Stimulated activated CD8-positive, alpha-beta memory T cell treated with anti-CD3 and anti-CD28 coated beads, Interleukin-15, amount 100 ng/mL, for 4 hours (primary cell): ENCODE measurements at regions not wholly inside any gene's neighbourhood (a gene's known extent, or its start where the extent isn't known, plus 50 kb on each side); places are given as distances from the start of the nearest gene placed in this dataset.

ENCODE experiments used
- DNase-seq, 2 donors: peaks; one replicate each; pipeline ENCODE4 v3.0.0-alpha.2; 2020; ENCODE audit warnings: low read depth in 2 of 2

DNA sequence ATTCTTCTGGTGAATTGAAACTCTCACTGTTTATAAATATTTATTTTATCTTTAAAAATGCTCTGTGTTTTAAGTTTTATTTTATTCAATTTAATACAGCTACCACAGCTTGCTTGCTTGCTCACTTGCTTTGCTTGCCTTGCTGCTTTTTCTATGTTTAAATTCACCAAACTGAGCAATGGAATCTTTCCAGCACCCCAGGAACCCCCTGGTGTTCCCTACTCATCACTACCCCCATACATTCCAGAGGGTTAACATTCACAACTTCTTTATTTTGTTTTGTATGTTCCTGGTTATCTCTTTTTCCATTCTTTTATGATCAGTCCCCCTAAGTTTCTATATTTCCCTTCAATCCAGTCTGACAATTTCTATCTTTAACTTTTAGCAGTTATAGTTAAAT lies 166.5 kb upstream of the COL1A2 start:
- no peak for DNase-seq

DNA sequence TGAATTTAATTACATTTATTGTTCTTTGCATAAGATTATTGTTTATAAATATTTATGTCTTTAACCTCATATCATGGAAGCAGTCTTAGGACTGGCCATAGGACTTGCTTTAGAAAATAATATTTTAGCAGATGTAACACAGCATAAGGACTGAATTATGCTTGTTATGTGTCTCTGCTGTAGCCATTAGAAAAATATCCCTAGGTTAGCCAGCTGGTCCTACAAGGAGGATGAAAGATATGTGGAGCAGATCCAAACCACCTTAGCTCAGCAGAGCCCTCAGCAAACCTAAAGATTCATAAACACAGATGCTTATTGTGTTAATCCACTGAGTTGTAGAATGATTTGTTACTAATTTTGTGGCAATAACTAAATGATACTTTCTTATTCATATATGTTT lies 166.0 kb upstream of the COL1A2 start:
- DNase-seq, result no peak

DNA sequence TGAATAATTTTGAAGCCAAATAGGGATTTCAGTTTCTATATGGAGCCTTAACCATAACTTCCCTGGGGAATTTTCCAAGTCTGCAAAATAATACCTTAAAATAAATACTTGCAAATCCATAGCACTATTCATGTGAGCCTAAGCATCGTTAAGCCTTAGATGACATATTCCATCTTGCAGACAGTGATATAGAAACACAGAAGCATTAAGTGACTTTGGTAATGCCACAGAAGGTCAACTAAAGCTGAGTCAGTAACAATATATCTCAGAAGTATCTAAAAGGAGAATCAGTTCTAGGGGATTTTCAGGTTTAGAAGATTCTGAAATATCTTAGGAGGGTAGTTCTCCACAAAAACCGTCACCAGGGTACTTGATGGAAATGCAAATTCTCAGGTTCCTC lies 163.4 kb upstream of the COL1A2 start:
- no peak for DNase-seq

DNA sequence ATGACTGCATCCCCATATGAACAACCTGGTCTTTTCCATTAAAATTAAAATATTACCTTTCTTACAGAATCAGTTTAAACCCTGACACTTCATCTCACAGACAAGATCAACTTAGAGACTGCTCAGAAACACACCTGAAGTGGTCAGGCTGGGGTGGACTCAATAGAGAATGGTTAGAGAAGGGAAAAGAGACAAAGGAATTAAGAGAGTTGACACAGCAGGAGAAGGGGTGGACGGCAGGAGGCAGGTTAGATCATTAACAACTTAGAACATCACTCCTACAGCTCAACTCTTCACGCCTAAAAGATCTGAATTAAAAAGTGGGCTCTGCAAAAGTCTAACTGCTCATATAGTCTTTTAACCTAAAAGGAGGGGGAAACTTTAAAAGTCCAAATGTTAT lies 157.7 kb upstream of the COL1A2 start:
- DNase-seq, result no peak

DNA sequence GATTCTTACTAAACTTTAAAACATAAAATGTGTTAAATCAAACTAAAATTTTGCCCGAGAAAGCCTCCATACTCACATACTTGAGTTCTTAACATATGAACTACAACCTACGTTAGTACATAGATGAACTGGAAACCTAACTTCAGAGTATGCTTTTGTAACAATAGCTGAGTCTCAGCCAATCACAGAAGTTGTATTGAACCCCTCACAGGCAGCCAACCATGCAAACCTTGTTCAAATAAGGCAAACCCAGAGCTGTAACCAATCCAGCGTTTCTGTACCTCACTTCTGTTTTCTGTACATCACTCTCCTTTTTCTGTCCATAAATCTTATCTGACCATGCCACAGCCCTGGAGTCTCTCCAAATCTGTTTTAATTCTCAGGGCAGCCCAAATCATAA lies 157.3 kb upstream of the COL1A2 start:
- DNase-seq, result no peak

DNA sequence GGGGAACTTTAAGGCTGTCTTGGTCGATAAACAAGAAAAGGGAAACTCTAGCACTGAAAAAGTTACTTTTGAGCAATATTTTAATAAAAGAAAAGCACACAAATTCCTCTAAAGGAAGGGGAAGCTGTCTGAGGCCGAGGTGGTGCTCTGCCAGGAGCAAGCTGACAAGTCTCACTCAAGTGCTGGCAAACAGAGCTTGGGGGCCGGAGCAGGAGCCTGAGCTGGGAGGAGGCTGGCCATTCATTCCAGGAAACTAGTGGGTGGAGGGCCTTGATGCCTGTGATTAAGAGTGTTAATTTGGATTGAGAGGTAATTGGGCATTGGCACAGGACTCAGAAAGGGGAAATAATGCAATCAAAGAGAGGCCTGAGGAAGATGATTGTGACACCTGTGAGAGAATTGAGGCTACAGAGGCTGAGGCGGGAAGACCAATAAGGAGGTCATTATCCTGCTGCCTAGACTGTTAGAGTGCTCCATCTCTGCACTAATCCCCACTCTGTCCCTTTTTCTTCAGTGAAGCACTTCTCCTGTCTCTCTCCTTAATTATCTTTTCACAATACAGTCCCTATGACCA lies 154.9 kb upstream of the COL1A2 start:
- DNase-seq, result no peak

DNA sequence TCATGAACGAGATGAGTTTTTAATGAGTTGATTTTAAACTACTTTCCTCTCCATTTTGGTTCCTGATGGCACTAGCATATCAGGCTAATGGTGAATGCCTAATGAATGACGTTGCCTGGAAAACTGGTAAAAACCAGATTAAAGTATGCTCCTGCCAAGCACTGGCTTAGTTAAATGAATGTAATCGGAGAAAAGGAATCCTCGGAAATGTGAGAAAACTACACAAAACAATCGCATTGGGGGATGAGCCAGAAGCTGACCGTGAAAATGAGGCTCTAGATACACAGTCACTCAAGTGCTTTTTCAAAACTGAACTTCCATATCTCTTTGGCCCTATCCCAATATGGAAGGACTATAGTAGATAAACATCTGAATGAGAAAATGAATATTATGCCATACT lies 153.8 kb upstream of the COL1A2 start:
- no peak for DNase-seq

DNA sequence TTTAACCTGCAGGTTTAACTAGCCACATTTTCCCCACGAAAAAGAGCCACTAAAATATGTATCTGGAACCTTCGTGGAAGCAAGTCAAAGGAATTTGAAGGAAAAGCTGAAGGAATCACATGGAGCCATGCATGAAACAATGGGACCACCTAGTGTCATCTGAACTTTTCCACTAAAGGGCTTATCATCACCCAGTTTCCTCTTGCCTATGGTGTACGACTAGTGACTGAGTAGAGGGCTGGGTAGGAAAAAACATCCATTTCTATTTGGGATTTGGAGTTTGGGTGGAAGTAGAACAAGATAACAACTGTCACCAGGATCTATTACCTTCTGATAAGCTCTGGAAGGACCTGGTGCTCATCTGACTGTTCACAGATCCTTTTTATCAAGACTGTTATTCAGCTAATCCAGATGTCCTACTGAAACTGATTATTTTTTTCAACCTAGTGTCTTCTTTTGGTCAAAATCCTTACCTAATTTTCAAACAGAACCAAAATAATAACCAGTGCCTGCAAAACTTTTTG lies 153.2 kb upstream of the COL1A2 start:
- no peak for DNase-seq

DNA sequence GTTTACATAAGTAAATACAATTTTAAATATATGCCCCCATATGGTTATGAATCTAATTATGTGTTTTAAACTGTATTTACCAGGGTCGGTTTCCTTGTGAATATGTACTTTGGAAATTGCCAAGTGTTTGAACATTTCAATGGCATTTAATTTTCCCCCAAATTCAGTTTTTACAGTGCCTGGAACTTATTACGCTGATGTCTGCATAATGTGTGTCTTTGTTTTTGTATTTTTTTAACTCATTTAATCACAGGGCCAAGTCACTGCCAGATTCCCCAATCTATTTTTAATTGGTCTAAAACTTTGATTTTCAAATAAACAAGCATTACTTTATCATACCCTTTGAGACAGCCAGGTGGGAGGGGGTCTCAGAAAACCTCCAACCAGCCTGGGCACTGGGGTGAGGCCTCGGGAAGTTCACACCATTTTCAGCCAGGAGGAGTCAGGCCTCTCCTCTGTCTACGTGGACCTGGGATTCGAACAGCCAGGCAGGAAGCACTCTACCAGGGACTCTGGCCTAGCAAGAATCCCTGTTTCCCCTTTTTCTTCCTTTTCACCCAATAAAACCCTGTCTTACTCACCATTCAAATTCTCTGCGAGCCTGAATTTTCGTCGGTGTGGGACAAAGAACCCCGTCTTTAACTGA lies 151.5 kb upstream of the COL1A2 start:
- DNase-seq, result no peak

DNA sequence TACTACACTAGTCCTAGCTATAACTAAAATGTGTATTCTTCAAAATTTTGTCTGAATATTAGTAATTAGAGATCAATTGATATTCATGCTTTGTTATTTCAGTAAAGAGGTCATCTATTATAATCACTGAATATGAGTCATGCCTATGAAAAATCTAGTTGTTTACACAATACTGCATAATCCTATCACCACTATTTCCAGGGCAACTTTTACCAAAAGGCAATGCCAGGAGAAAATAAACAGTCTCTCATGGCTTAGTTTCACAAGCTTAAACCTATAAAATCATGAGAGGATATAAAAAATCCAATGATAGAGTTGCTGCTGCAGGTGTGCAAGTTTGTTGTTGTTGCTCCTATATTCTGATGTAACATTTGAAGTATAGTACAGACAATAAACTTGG lies 149.9 kb upstream of the COL1A2 start:
- no peak for DNase-seq

DNA sequence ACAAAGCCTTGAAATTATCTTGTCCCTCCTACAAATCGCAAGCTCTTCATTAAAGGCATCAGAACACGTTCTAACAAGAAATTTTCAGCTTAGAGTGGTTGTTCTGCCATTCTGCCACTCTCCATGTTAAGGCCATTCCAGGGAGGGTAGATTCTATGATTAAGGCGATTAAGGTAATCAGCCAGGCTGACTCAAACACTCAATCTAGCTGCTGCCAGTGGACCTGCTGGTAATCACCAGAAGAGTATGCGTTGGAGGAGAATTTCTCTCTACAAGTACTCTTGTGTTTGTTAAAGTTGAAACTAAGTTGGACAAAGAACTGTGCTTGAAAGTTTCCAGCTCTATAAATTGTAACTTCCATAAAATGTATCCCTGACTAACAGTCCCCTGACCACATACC lies 149.2 kb upstream of the COL1A2 start:
- no peak for DNase-seq

DNA sequence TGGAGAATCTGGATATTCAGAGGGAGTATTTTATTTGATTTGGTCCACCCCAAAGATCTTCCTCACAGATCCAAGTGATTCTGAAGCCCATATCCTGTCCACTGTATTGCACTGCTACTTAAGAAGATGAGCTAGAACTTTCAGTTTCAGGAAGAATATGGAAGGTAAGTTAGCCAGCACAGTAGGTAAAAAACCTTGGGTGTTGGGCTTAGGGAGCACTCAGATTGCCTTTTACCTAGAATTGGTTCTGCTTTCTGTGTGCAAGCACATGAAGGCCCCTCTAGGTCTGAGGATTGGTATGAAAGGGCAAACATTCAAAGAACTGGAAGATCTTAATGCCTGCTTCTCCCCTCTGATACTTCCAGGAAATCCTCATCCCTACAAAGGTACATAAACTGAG lies 146.7 kb upstream of the COL1A2 start:
- no peak for DNase-seq

DNA sequence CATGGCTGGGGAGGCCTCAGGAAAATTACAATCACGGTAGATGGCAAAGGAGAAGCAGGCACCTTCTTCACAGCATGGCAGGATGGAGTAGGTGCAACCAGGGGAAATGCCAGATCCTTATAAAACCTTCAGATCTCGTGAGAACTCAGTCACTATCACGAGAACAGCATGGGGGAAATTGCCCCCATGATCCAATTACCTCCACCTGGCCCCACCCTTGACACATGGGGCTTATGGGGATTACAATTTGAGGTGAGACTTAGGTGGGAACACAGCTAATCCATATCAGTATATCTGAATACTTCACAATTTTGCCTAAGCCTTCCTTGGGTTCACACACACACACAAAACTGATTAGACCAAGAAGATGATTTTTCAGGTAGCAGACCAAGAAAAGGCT lies 145.1 kb upstream of the COL1A2 start:
- no peak for DNase-seq

DNA sequence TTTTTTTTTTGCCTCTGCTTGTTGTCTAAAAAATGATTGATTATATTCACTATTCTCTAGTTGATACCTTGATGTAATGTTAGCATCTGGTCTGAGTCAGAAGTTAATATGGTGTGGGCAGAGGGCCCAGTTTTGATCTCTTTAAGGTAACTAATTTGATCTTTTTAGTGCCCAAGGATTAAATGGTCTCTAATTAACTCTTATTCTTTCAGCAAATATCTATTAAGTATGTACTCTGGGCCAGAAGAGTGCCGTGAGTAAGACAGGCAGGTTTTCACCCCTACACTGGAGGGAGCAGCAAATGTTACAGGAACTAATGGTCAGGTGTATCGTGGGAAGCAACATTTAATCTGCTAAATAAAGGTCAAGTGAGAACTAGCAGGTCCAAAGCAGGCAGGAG lies 144.6 kb upstream of the COL1A2 start:
- no peak for DNase-seq

DNA sequence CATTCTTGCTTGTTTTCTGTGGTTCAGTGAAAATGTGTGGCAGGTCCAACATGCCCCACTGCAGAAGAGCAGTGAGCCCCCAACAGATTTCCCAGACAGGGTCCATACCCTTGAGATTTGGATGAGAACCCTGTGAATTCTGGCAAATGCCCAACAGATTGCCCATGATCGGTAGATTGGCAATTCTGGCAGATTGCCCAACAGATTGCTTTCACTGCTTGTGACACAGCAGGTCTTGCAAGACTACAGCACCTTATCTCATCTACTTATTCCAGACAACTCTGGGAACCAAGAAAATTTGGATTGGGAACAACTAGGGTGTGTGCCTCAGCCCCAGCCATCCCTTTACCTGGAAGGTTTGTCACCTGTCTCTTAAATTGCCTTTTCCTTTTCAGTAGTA lies 143.7 kb upstream of the COL1A2 start:
- DNase-seq, result no peak

DNA sequence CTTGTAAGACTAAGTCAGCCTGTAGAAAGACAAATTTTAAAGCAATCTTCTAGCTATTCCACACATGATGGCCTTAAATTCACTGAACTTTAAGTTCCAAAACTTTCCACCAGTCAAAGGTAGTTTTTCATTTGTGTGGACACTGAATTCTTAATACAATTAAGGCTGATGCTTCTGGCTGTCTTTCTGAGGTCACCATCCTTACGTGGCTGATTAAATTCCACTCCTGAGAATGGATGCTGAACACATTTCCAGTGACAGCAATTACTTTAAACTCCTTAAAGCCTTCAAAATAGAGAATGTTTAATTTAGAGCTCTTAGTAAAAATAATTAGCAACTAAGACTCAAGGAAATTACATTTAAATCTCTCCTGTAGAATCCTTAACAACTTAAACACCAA lies 142.6 kb upstream of the COL1A2 start:
- no peak for DNase-seq

DNA sequence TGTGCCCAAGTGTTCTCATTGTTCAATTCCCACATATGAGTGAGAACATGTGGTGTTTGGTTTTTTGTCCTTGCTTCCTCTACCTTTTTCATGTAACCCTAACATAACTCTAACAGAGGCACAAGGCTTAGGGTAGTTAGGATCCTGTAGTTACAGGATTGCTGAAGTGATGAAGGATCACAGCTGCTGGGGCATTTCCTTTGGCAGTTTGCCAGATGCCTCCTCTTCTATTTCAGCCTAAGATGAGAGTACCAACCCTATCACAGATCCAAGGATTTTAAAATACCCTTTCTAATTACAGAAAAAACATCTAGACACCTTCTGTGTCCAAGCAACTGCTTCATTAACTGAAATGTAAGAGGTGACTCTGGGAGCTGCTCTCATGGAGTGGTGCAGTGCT lies 141.7 kb upstream of the COL1A2 start:
- DNase-seq, result no peak

DNA sequence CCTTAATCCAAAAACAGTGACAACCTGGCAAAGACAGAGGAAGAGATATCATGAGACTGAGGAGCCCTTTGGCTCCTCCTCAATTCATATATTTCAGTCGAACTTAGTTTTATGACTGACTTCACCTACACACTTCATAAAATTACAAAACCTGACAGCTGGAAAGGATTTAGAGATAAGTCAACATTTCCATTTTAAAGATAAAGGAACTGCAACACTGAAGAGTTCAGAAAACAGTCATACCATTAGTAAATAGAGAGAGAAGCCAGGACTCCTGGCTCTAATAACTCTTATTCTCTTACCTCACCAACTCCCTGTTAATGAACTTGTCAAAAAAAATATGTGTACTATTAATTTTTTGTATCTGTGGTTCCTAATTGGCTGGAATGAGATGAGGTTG lies 141.0 kb upstream of the COL1A2 start:
- no peak for DNase-seq

DNA sequence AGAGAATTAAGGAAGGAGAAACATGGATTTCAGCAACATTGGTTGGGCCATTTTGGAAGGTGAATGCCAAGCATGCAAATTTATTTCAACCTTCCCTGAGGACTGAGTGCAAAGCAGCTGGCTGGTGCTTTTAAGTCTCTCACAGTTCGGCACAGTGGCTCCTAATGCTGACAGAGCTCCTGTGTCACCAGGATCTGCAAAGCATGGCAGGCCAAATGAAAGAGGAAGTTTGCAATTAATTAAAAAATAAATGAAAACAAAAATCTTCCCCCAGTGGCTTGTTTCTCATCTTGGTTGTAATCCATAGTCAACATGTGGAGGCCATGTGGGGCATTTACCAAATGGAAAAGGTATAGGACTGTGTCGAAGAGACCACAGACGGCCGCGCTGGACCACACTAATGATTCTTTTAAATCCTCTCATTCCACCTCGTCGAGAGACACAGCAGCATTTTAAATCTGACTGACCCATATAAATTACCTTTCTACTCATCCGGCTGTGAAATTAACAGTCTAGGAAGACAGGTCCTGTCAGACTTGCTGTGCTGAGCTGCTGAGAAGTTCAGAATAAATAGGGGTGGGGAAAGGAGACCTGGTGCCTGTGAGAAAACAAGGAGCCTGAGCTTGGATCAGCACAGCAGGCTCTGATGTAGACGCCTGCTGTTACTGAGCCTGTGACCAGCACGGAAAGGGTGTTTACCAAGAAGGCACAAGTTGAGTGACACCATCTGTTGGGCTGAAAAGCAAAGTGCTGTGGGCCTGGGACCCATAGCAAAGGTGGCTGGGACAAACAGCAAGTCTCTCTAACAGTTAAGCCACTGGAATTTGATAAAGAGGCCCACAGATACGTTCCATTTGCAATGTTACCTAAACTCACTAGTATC lies 136.0 kb upstream of the COL1A2 start:
- DNase-seq, result no peak

DNA sequence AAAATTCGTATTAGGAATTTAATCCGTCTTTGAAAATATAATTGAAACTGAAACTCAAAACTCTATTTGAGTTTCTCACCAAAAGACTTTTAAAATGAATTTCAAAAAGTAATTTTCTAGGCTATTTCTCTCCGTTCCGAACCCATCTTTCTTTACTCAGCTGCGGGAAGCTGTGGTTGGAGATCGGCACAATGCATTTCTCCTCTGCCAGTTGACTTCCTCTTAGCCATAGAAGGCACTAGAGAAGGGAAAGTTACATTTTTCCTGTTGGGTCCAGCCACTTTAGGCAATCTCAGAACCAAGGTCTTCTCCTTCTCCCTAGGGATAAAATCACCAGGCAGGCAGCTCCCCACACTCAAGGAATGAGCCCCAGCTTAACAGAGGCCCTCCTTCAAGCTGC lies 133.6 kb upstream of the COL1A2 start:
- DNase-seq, result no peak

DNA sequence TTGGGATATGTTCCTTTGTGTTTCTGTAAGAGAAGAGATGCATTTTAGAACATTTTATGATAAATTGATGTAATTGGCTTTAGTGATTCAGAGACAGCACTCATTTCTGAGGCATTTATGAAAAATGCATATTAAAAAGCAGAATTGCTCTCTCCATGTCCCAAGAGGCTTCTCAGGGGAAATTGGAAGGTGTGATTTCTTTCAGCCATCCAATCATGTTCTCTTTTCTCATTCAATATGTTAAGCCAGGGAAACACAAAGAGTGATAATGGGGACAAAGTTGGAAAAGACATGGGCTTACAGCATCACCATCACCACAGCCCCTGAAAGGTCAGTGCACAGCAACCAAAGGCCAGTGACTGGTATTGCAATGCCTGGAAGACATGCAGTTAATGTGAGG lies 129.9 kb upstream of the COL1A2 start:
- DNase-seq, result no peak

DNA sequence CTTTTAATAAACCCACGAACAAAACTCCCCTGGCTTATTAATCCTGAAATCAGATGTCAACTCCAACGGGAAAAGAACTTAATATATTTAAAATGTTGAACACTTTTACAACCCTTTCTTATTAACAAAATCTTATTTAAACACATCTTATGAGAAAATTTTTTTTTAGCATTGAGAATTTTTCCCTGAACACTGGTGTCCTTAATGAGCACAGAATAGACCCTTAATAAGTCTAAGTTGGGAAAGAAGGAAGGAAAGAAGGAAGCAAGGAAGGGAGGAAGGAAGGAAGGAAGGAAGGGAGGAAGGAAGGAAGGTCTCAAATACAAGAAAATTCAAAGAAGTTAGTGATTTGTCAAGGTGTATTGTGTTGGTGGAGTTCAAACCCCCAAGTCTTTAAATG lies 129.2 kb upstream of the COL1A2 start:
- no peak for DNase-seq

DNA sequence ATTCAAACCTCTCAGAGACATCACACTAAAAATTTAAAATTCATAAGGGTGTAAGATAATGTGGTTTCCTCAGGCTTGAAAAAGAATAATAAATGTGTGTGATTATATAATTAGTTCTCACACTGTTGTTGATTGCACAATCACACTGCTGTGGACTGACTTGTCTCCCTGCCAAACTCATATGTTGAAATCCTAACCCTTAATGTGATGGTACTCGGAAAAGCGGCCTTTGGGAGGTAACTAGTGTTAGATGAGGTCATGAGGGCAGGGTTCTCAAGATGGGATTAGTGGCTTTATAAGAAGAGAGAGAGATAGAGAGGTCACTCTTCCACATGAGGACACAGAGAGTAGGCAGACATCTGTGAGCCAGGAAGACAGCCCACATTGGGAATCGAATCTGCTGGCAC lies 128.5 kb upstream of the COL1A2 start:
- no peak for DNase-seq
